Osteoblast (primary cell): ENCODE measurements at regions not wholly inside any gene's neighbourhood (a gene's known extent, or its start where the extent isn't known, plus 50 kb on each side); places are given as distances from the start of the nearest gene placed in this dataset.

ENCODE experiments used
- DNase-seq: peaks from one replicate; pipeline ENCODE4 v3.0.0; 2011; ENCODE audit warnings: low spot score, mixed read lengths; ENCODE audit not compliant: insufficient read length; ENCODE audit errors: missing footprints
- H2AFZ ChIP-seq: 2 replicates; pipeline ENCODE4 v1.6.0; 2011; ENCODE audit warnings: mild to moderate bottlenecking, low read length
- H3K27ac ChIP-seq: 2 replicates; pipeline ENCODE4 v1.5.1; 2011; ENCODE audit warnings: mild to moderate bottlenecking, low read depth, low read length, moderate library complexity
- H3K27me3 ChIP-seq: 2 replicates; pipeline ENCODE4 v1.6.0; 2012; ENCODE audit warnings: mild to moderate bottlenecking, control low read depth, inconsistent platforms, low read length, moderate library complexity; ENCODE audit not compliant: insufficient read depth
- H3K36me3 ChIP-seq: 2 replicates; pipeline ENCODE4 v1.5.1; 2011; ENCODE audit warnings: mild to moderate bottlenecking, low read length, control low read depth, moderate library complexity; ENCODE audit not compliant: insufficient read depth
- H3K4me1 ChIP-seq: 2 replicates; pipeline ENCODE4 v1.5.1; 2011; ENCODE audit warnings: mild to moderate bottlenecking, low read length, control low read depth, moderate library complexity; ENCODE audit not compliant: insufficient read depth
- H3K4me2 ChIP-seq: 2 replicates; pipeline ENCODE4 v1.6.0; 2011; ENCODE audit warnings: mild to moderate bottlenecking, low read length; ENCODE audit not compliant: insufficient read depth
- H3K4me3 ChIP-seq: fragments of 200-600 bp; sonication (generic); 3 replicates; pipeline ENCODE4 v1.5.1; 2012; ENCODE audit warnings: mild to moderate bottlenecking, low read length, inconsistent platforms; ENCODE audit not compliant: insufficient read depth
- H3K79me2 ChIP-seq: 2 replicates; pipeline ENCODE4 v1.6.0; 2012; ENCODE audit warnings: mild to moderate bottlenecking, low read length, control low read depth, inconsistent platforms; ENCODE audit not compliant: insufficient read depth
- H3K9me3 ChIP-seq: 2 replicates; pipeline ENCODE4 v1.5.1; 2011; ENCODE audit warnings: low read depth, low read length, control low read depth
- H4K20me1 ChIP-seq: 2 replicates; pipeline ENCODE4 v1.6.0; 2012; ENCODE audit warnings: mild to moderate bottlenecking, low read length, control low read depth; ENCODE audit not compliant: insufficient read depth
- CTCF ChIP-seq: IDR thresholded peaks from 2 replicates; pipeline ENCODE4 v1.5.1; 2011; ENCODE audit warnings: mild to moderate bottlenecking, low read depth, low read length, moderate library complexity; ENCODE audit errors: extremely low read depth

- no peaks in the 10 kb centered on the region for H3K36me3 ChIP-seq
- H3K79me2 ChIP-seq, result no peaks in the 10 kb centered on the region
- no peak overlapping the region for H2AFZ ChIP-seq
- H3K4me2 ChIP-seq, result no peak overlapping the region
- H4K20me1 ChIP-seq, result no peaks in the 10 kb centered on the region
- H3K4me3 ChIP-seq, result no peak overlapping the region
- H3K4me1 ChIP-seq, result peaks cover 35% of the 10 kb centered on the region
- H3K27me3 ChIP-seq, result no peaks in the 10 kb centered on the region
- H3K27ac ChIP-seq, result peak overlapping the region; percentile 81
- H3K9me3 ChIP-seq, result no peaks in the 10 kb centered on the region
- no peak for TF ChIP-seq CTCF
- no peak for DNase-seq
Observed at GRCh38 chr1:55631509-55631908, 416.3 kb upstream of the USP24 start.

GRCh38 chr1:55626326-55626725 is 411.2 kb upstream of the USP24 start:
- DNase-seq, result no peak
- no peak for TF ChIP-seq CTCF

GRCh38 chr1:55624766-55625165 is 409.6 kb upstream of the USP24 start:
- no peaks in the 10 kb centered on the region for H3K79me2 ChIP-seq
- no peaks in the 10 kb centered on the region for H3K36me3 ChIP-seq
- no peaks in the 10 kb centered on the region for H3K4me1 ChIP-seq
- DNase-seq, result no peak
- no peak overlapping the region for H3K4me3 ChIP-seq
- no peaks in the 10 kb centered on the region for H3K27me3 ChIP-seq
- H2AFZ ChIP-seq, result no peak overlapping the region
- no peaks in the 10 kb centered on the region for H3K9me3 ChIP-seq
- no peak for TF ChIP-seq CTCF
- no peaks in the 10 kb centered on the region for H4K20me1 ChIP-seq
- H3K27ac ChIP-seq, result no peak overlapping the region
- no peak overlapping the region for H3K4me2 ChIP-seq

More at GRCh38 chr1:55626326-55626725, 411.2 kb upstream of the USP24 start:
- H3K9me3 ChIP-seq, result no peaks in the 10 kb centered on the region
- H3K27me3 ChIP-seq, result no peaks in the 10 kb centered on the region
- H3K4me2 ChIP-seq, result no peak overlapping the region
- H3K4me1 ChIP-seq, result no peaks in the 10 kb centered on the region
- H3K36me3 ChIP-seq, result no peaks in the 10 kb centered on the region
- H4K20me1 ChIP-seq, result no peaks in the 10 kb centered on the region
- no peak overlapping the region for H2AFZ ChIP-seq
- H3K79me2 ChIP-seq, result no peaks in the 10 kb centered on the region
- H3K4me3 ChIP-seq, result no peak overlapping the region
- no peak overlapping the region for H3K27ac ChIP-seq

- no peaks in the 10 kb centered on the region for H3K27me3 ChIP-seq
- no peak overlapping the region for H3K27ac ChIP-seq
- no peaks in the 10 kb centered on the region for H3K36me3 ChIP-seq
- no peak overlapping the region for H3K4me3 ChIP-seq
- H3K9me3 ChIP-seq, result no peaks in the 10 kb centered on the region
- H2AFZ ChIP-seq, result no peak overlapping the region
- H4K20me1 ChIP-seq, result no peaks in the 10 kb centered on the region
- no peak for DNase-seq
- H3K4me2 ChIP-seq, result no peak overlapping the region
- H3K4me1 ChIP-seq, result no peaks in the 10 kb centered on the region
- H3K79me2 ChIP-seq, result no peaks in the 10 kb centered on the region
- TF ChIP-seq CTCF, result no peak
Observed at GRCh38 chr1:55623311-55623710, 408.1 kb upstream of the USP24 start.
